Uterus (tissue), 3 donors: ENCODE measurements at regions not wholly inside any gene's neighbourhood (a gene's known extent, or its start where the extent isn't known, plus 50 kb on each side); places are given as distances from the start of the nearest gene placed in this dataset.

Experiments
- DNase-seq, 2 donors: peaks; one replicate each; pipeline ENCODE4 v3.0.0-alpha.2; 2019 to 2020
- H3K27ac ChIP-seq, 2 donors: fragments of 200-600 bp; sonication (generic); 1 replicate in 1 of 2; 2 replicates in 1 of 2; pipeline ENCODE4 v1.5.1; 2016 to 2018
- H3K27me3 ChIP-seq, 2 donors: fragments of 200-600 bp; sonication (generic); one replicate each; pipeline ENCODE4 v1.5.1; 2018 to 2019; ENCODE audit warnings: control low read depth in 1 of 2
- H3K36me3 ChIP-seq, 2 donors: fragments of 200-600 bp; sonication (generic); one replicate each; pipeline ENCODE4 v1.5.1; 2019; ENCODE audit warnings: control low read depth in 1 of 2
- H3K4me1 ChIP-seq, 2 donors: fragments of 200-600 bp; sonication (generic); one replicate each; pipeline ENCODE4 v1.5.1; 2018 to 2019; ENCODE audit warnings: control low read depth in 1 of 2
- H3K4me3 ChIP-seq, 2 donors: fragments of 200-600 bp; sonication (generic); 1 replicate in 1 of 2; 2 replicates in 1 of 2; pipeline ENCODE4 v1.5.1; 2018 to 2019; ENCODE audit warnings: mild to moderate bottlenecking in 1 of 2
- H3K9me3 ChIP-seq, 2 donors: fragments of 200-600 bp; sonication (generic); one replicate each; pipeline ENCODE4 v1.5.1; 2019; ENCODE audit warnings: control low read depth in 1 of 2
- POLR2A ChIP-seq, 2 donors: fragments of 450-650 bp; IDR thresholded peaks; one replicate each; pipeline ENCODE4 v1.6.1; 2016; ENCODE audit warnings: antibody characterized with exemption in 2 of 2, mild to moderate bottlenecking in 1 of 2, moderate library complexity in 1 of 2
- intact Hi-C: fragments of 100-400 bp; cut with DNase I; formaldehyde crosslinking; loops from one replicate; pipeline ENCODE4 v1.15.1; 2023; ENCODE audit warnings: low total_unique reads
- TF ChIP-seq, protein P1 (sequence below), 4 experiments: fragments of 200-600 bp in 2 of 4; fragments of 450-650 bp in 2 of 4; sonication (generic) in 2 of 4; IDR thresholded peaks; one replicate each; pipeline ENCODE4 v1.5.1; 2016 to 2019; ENCODE audit warnings: antibody characterized with exemption in 4 of 4, mild to moderate bottlenecking in 2 of 4, moderate library complexity in 1 of 4
- donor health status: DM: yes; HTN: yes; CAD: no.

DNA sequence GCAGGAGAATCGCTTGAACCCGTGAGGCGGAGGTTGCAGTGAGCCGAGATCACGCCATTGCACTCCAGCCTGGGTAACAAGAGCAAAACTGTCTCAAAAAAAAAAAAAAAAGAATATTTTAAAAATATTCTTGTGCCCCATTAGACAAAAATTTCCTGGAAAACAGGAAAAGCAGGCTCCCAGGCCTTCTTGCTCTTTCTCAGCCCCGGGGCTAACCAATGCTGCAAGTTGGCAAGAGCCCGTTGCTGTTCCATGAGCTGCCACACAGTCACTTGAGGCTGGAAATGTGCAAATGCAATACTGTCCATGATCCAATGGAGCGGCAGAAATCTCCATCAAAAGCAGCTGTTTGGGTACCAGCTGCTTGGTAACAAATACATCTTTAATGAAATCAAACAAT lies 994.7 kb downstream of the VRK1 start:
- Histone ChIP-seq H3K36me3 (no peaks in the 10 kb centered on the region), H3K4me3 (no peak overlapping the region), H3K27ac (no peak overlapping the region), H3K9me3 (no peaks in the 10 kb centered on the region), H3K27me3 (no peaks in the 10 kb centered on the region), H3K4me1 (no peaks in the 10 kb centered on the region)
- TF ChIP-seq, protein P1, sequence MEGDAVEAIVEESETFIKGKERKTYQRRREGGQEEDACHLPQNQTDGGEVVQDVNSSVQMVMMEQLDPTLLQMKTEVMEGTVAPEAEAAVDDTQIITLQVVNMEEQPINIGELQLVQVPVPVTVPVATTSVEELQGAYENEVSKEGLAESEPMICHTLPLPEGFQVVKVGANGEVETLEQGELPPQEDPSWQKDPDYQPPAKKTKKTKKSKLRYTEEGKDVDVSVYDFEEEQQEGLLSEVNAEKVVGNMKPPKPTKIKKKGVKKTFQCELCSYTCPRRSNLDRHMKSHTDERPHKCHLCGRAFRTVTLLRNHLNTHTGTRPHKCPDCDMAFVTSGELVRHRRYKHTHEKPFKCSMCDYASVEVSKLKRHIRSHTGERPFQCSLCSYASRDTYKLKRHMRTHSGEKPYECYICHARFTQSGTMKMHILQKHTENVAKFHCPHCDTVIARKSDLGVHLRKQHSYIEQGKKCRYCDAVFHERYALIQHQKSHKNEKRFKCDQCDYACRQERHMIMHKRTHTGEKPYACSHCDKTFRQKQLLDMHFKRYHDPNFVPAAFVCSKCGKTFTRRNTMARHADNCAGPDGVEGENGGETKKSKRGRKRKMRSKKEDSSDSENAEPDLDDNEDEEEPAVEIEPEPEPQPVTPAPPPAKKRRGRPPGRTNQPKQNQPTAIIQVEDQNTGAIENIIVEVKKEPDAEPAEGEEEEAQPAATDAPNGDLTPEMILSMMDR (IDR thresholded peaks at IDR 0.05) = no peak
- no peak for TF ChIP-seq POLR2A (IDR thresholded peaks at IDR 0.05)
- intact Hi-C loops = no loop called here
- DNase-seq = no peak

DNA sequence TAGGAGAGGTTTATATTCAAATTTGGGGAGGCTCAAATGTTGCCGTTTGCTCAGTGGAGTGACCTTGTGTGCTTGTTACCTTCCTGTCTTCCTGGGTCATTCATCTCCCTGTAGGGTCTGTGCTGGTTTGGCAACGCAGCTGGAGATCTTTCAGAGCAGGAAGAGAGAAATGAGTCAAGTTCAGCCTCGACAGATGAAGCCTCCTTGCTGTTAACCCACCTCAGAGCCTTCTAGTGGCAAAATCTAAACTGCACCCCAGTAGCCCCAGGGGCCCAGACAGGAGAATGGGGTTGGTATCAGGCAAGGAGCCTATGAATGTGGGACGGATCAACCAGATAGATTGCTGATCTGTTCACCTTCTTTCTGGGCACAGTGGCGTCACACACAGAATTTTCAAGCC lies 999.3 kb downstream of the VRK1 start:
- Histone ChIP-seq H3K4me3 (no peak overlapping the region), H3K4me1 (no peaks in the 10 kb centered on the region), H3K36me3 (no peaks in the 10 kb centered on the region), H3K27me3 (no peaks in the 10 kb centered on the region), H3K9me3 (no peaks in the 10 kb centered on the region), H3K27ac (no peak overlapping the region)
- TF ChIP-seq, protein P1 (IDR thresholded peaks at IDR 0.05) = no peak
- no peak for TF ChIP-seq POLR2A (IDR thresholded peaks at IDR 0.05)
- no peak for DNase-seq
- intact Hi-C loops = no loop called here

DNA sequence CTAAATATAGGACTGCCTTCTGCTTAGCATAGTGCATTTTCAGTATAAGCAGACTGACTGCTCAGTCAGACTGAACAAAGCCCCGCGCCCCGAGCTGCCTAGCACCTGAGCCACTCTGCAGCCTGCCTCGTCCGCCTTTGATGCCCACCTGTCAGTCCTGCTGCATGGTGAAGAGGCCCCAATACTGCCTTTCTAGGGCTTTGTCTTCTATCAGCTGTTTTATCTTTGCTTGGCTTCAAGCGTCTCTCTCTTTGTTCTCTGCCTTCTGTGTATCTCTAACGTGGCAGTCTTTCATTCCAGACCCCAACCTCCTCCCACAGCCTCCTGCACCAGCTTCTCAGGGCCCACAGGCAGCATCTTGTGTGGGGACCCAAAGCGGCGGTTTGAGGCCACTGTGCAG lies 1001.0 kb downstream of the VRK1 start:
- intact Hi-C loops = no loop called here
- Histone ChIP-seq H3K9me3 (no peaks in the 10 kb centered on the region), H3K4me3 (no peak overlapping the region), H3K36me3 (no peaks in the 10 kb centered on the region), H3K27me3 (no peaks in the 10 kb centered on the region), H3K4me1 (no peaks in the 10 kb centered on the region), H3K27ac (no peak overlapping the region)
- DNase-seq = no peak
- TF ChIP-seq, protein P1 (IDR thresholded peaks at IDR 0.05) = no peak
- no peak for TF ChIP-seq POLR2A (IDR thresholded peaks at IDR 0.05)

DNA sequence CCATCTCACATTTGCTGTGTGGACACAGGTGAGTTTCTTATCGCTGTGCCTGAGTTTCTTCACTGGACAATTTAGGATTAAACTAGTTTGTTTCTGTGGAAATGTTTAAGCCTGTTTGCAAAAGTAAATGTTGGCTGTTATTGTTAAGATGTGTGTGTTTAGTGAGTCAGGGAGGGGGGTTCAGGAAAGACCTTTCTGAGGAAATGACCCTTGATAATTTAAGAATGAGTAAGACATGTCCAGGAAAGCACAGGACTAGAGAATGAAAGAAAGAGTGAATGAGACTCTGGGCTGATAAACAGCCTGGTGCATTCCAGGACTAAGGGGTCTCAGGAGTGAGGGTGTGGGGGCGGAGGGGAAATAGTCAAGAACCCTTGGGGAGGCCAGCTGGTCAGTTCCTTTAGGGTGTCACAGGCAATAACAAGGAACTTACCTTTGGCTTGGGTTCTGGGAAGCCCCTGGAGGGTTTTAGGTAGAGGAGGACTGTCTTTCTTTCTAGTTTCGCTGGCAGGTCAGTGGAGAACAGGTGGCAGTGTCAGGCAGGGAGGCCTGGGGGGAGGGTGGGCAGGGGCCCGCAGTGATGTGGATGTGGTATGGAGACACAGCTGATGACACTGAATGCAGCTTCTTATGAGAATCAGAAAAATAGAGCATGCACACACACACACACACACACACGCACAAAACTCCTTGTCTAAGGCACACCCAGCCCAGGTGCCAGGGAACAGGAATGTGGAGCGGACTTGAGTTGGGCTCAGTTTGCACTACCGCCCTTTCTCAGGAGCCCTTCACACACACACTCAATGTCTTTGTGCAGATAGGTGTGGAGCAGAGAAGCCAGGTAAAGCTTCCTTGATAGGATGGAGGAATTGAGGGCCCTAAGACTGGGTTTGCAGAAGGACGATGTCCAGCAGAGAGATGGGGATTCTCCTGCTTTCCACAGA lies 1005.5 kb downstream of the VRK1 start:
- H3K27me3 ChIP-seq = no peaks in the 10 kb centered on the region
- H3K4me3 ChIP-seq = no peak overlapping the region
- intact Hi-C loops = no loop called here
- H3K36me3 ChIP-seq = no peaks in the 10 kb centered on the region
- H3K4me1 ChIP-seq = no peaks in the 10 kb centered on the region
- H3K9me3 ChIP-seq = no peaks in the 10 kb centered on the region
- no peak overlapping the region for H3K27ac ChIP-seq
- no peak for DNase-seq
- no peak for TF ChIP-seq POLR2A (IDR thresholded peaks at IDR 0.05)

DNA sequence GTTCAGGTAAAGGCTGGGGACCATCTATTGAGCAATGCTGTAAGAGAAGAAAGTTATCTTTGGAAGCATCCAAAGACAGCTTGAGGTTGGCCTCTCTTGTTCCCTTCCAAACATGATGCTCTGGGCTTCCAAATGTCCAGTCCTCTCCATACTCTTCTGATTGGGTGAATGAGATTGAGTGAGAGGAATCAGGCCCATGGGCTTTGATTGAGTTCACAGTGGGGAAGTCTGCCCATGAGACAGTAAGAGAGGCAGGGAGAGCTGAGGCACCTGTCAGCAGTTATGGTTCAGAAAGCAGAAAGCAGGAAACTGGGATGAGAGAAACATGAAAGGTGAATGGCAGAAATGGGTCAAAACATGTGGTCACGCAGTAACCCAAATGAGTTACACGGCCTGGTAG lies 1006.9 kb downstream of the VRK1 start:
- no peak for TF ChIP-seq POLR2A (IDR thresholded peaks at IDR 0.05)
- TF ChIP-seq, protein P1 (IDR thresholded peaks at IDR 0.05) = no peak
- H3K36me3 ChIP-seq = no peaks in the 10 kb centered on the region
- H3K27me3 ChIP-seq = no peaks in the 10 kb centered on the region
- no peaks in the 10 kb centered on the region for H3K4me1 ChIP-seq
- H3K27ac ChIP-seq = no peak overlapping the region
- no peaks in the 10 kb centered on the region for H3K9me3 ChIP-seq
- intact Hi-C loops = no loop called here
- no peak overlapping the region for H3K4me3 ChIP-seq
- DNase-seq = no peak
